CD8-positive, alpha-beta memory T cell (primary cell): ENCODE measurements at regions not wholly inside any gene's neighbourhood (a gene's known extent, or its start where the extent isn't known, plus 50 kb on each side); places are given as distances from the start of the nearest gene placed in this dataset.

Source experiments
- CTCF ChIA-PET: fragments of 350-600 bp; sonication (Branson Sonifier 250); formaldehyde crosslinking; loops from one replicate; lab custom pipeline; 2021; ENCODE audit warnings: antibody characterized with exemption; lab: Charles Lee
- POLR2A ChIA-PET: fragments of 350-600 bp; sonication (Branson Sonifier 250); formaldehyde crosslinking; loops from one replicate; lab custom pipeline; 2021; ENCODE audit warnings: antibody characterized with exemption; lab: Charles Lee
- DNase-seq, 5 donors: peaks; one replicate each; pipeline versions ENCODE4 v3.0.0 to v3.0.0-alpha.2; 2020 to 2022; ENCODE audit warnings: mixed read lengths in 1 of 5
- H3K27ac ChIP-seq: one replicate; pipeline ENCODE4 v1.7.0; 2013; ENCODE audit warnings: low read depth, mild to moderate bottlenecking, low read length, moderate library complexity
- H3K27me3 ChIP-seq: 2 replicates; pipeline ENCODE4 v1.7.0; 2013; ENCODE audit warnings: low read length, mild to moderate bottlenecking; ENCODE audit not compliant: insufficient read depth, poor library complexity, severe bottlenecking
- H3K36me3 ChIP-seq: 2 replicates; pipeline ENCODE4 v1.7.0; 2013; ENCODE audit warnings: mild to moderate bottlenecking, low read length, moderate library complexity; ENCODE audit not compliant: insufficient read depth
- H3K4me1 ChIP-seq: 2 replicates; pipeline ENCODE4 v1.7.0; 2013; ENCODE audit warnings: mild to moderate bottlenecking, low read length, moderate library complexity; ENCODE audit not compliant: insufficient read depth
- H3K4me3 ChIP-seq: 2 replicates; pipeline ENCODE4 v1.7.0; 2013; ENCODE audit warnings: mild to moderate bottlenecking, low read length
- H3K9me3 ChIP-seq: 2 replicates; pipeline ENCODE4 v1.7.0; 2013; ENCODE audit warnings: mild to moderate bottlenecking, low read length
- H3K27ac Mint-ChIP-seq, 8 donors: one replicate each; pipeline ENCODE4 v1.8.0; 2020 to 2021; ENCODE audit warnings: mixed read lengths in 8 of 8, mild to moderate bottlenecking in 6 of 8, inconsistent platforms in 3 of 8, moderate library complexity in 3 of 8
- H3K27me3 Mint-ChIP-seq, 2 donors: one replicate each; pipeline ENCODE4 v1.8.0; 2020 to 2021; ENCODE audit warnings: mixed read lengths in 2 of 2, mild to moderate bottlenecking in 1 of 2, moderate library complexity in 1 of 2
- H3K36me3 Mint-ChIP-seq, 3 donors: one replicate each; pipeline ENCODE4 v1.8.0; 2020 to 2021; ENCODE audit warnings: mixed read lengths in 3 of 3, inconsistent platforms in 1 of 3, mild to moderate bottlenecking in 1 of 3
- H3K4me1 Mint-ChIP-seq, 3 donors: one replicate each; pipeline ENCODE4 v1.8.0; 2020 to 2021; ENCODE audit warnings: mixed read lengths in 3 of 3, inconsistent platforms in 1 of 3, mild to moderate bottlenecking in 1 of 3
- H3K4me3 Mint-ChIP-seq, 7 donors: one replicate each; pipeline ENCODE4 v1.8.0; 2020 to 2021; ENCODE audit warnings: mixed read lengths in 7 of 7, mild to moderate bottlenecking in 6 of 7, moderate library complexity in 4 of 7, inconsistent platforms in 2 of 7
- H3K9me3 Mint-ChIP-seq, 5 donors: one replicate each; pipeline ENCODE4 v1.8.0; 2020 to 2022; ENCODE audit warnings: mixed read lengths in 5 of 5, mild to moderate bottlenecking in 3 of 5, moderate library complexity in 2 of 5, inconsistent platforms in 1 of 5

GRCh38 chr1:98017184-98017583, 96.3 kb upstream of the DPYD start:
- ChIA-PET POLR2A (no interaction called here), CTCF (no interaction called here)
- H3K9me3 Mint-ChIP-seq = no peaks in the 10 kb centered on the region
- Histone ChIP-seq H3K27me3 (no peaks in the 10 kb centered on the region), H3K36me3 (no peaks in the 10 kb centered on the region), H3K4me3 (no peak overlapping the region), H3K4me1 (no peaks in the 10 kb centered on the region), H3K9me3 (no peaks in the 10 kb centered on the region), H3K27ac (no peak overlapping the region)
- H3K4me1 Mint-ChIP-seq = no peaks in the 10 kb centered on the region
- no peaks in the 10 kb centered on the region for H3K36me3 Mint-ChIP-seq
- H3K4me3 Mint-ChIP-seq = no peak overlapping the region
- DNase-seq = no peak
- H3K27ac Mint-ChIP-seq = no peak overlapping the region
- peaks cover 2 to 22% of the 10 kb centered on the region in 2 donors for H3K27me3 Mint-ChIP-seq

- no peak overlapping the region for H3K4me3 Mint-ChIP-seq
- ChIA-PET CTCF (no interaction called here), POLR2A (no interaction called here)
- peaks cover 4 to 11% of the 10 kb centered on the region in 2 donors for H3K27me3 Mint-ChIP-seq
- H3K27me3 ChIP-seq = no peaks in the 10 kb centered on the region
- no peak for DNase-seq
- H3K9me3 ChIP-seq = no peaks in the 10 kb centered on the region
- peaks cover 0 to 6% (median 0%) of the 10 kb centered on the region in 3 donors for H3K4me1 Mint-ChIP-seq
- H3K27ac ChIP-seq = no peak overlapping the region
- H3K36me3 Mint-ChIP-seq = no peaks in the 10 kb centered on the region
- no peak overlapping the region for H3K4me3 ChIP-seq
- H3K36me3 ChIP-seq = no peaks in the 10 kb centered on the region
- no peaks in the 10 kb centered on the region for H3K4me1 ChIP-seq
- peak overlapping the region in 1 of 8 donors; percentile 5 for H3K27ac Mint-ChIP-seq
- H3K9me3 Mint-ChIP-seq = no peaks in the 10 kb centered on the region
These were observed 87.5 kb upstream of the DPYD start for GRCh38 chr1:98008373-98008772.

- Mint-ChIP-seq H3K4me1 (peaks cover 0 to 6% (median 0%) of the 10 kb centered on the region in 3 donors), H3K4me3 (no peak overlapping the region), H3K9me3 (no peaks in the 10 kb centered on the region), H3K36me3 (no peaks in the 10 kb centered on the region), H3K27me3 (peaks cover 3 to 5% of the 10 kb centered on the region in 2 donors), H3K27ac (no peak overlapping the region)
- DNase-seq = no peak
- H3K36me3 ChIP-seq = no peaks in the 10 kb centered on the region
- H3K4me1 ChIP-seq = no peaks in the 10 kb centered on the region
- H3K27ac ChIP-seq = no peak overlapping the region
- ChIA-PET CTCF (no interaction called here), POLR2A (no interaction called here)
- no peak overlapping the region for H3K4me3 ChIP-seq
- H3K9me3 ChIP-seq = no peaks in the 10 kb centered on the region
- H3K27me3 ChIP-seq = no peaks in the 10 kb centered on the region
These were observed 84.6 kb upstream of the DPYD start for GRCh38 chr1:98005326-98006010.

- no peaks in the 10 kb centered on the region for H3K36me3 Mint-ChIP-seq
- no peaks in the 10 kb centered on the region for H3K9me3 Mint-ChIP-seq
- peaks cover 0 to 4% (median 0%) of the 10 kb centered on the region in 3 donors for H3K4me1 Mint-ChIP-seq
- ChIA-PET POLR2A (no interaction called here), CTCF (no interaction called here)
- Histone ChIP-seq H3K27ac (no peak overlapping the region), H3K4me3 (no peak overlapping the region), H3K4me1 (no peaks in the 10 kb centered on the region), H3K36me3 (no peaks in the 10 kb centered on the region), H3K9me3 (no peaks in the 10 kb centered on the region), H3K27me3 (no peaks in the 10 kb centered on the region)
- peaks cover 3 to 12% of the 10 kb centered on the region in 2 donors for H3K27me3 Mint-ChIP-seq
- H3K27ac Mint-ChIP-seq = no peak overlapping the region
- H3K4me3 Mint-ChIP-seq = no peak overlapping the region
- no peak for DNase-seq
These were observed 82.6 kb upstream of the DPYD start for GRCh38 chr1:98003442-98003841.

GRCh38 chr1:98002288-98002687, 81.5 kb upstream of the DPYD start:
- Mint-ChIP-seq H3K36me3 (no peaks in the 10 kb centered on the region), H3K4me3 (no peak overlapping the region), H3K9me3 (no peaks in the 10 kb centered on the region), H3K27me3 (peaks cover 3 to 12% of the 10 kb centered on the region in 2 donors), H3K4me1 (no peaks in the 10 kb centered on the region), H3K27ac (no peak overlapping the region)
- DNase-seq = no peak
- no peak overlapping the region for H3K4me3 ChIP-seq
- H3K27me3 ChIP-seq = no peaks in the 10 kb centered on the region
- H3K4me1 ChIP-seq = no peaks in the 10 kb centered on the region
- no peaks in the 10 kb centered on the region for H3K36me3 ChIP-seq
- no peak overlapping the region for H3K27ac ChIP-seq
- POLR2A ChIA-PET = no interaction called here
- no peaks in the 10 kb centered on the region for H3K9me3 ChIP-seq
- CTCF ChIA-PET = no interaction called here

- Mint-ChIP-seq H3K4me1 (no peaks in the 10 kb centered on the region), H3K27ac (no peak overlapping the region), H3K27me3 (peaks cover 3 to 12% of the 10 kb centered on the region in 2 donors), H3K36me3 (no peaks in the 10 kb centered on the region), H3K9me3 (no peaks in the 10 kb centered on the region), H3K4me3 (no peak overlapping the region)
- CTCF ChIA-PET = no interaction called here
- no peaks in the 10 kb centered on the region for H3K36me3 ChIP-seq
- H3K27ac ChIP-seq = no peak overlapping the region
- POLR2A ChIA-PET = no interaction called here
- no peak for DNase-seq
- no peak overlapping the region for H3K4me3 ChIP-seq
- H3K27me3 ChIP-seq = no peaks in the 10 kb centered on the region
- no peaks in the 10 kb centered on the region for H3K4me1 ChIP-seq
- no peaks in the 10 kb centered on the region for H3K9me3 ChIP-seq
These were observed 80.9 kb upstream of the DPYD start for GRCh38 chr1:98001764-98002163.

GRCh38 chr1:97999320-97999719, 78.5 kb upstream of the DPYD start:
- H3K27ac Mint-ChIP-seq = no peak overlapping the region
- POLR2A ChIA-PET = no interaction called here
- H3K4me1 Mint-ChIP-seq = no peaks in the 10 kb centered on the region
- no peaks in the 10 kb centered on the region for H3K36me3 Mint-ChIP-seq
- DNase-seq = no peak
- Histone ChIP-seq H3K27me3 (no peaks in the 10 kb centered on the region), H3K27ac (no peak overlapping the region), H3K4me3 (no peak overlapping the region), H3K9me3 (no peaks in the 10 kb centered on the region), H3K36me3 (no peaks in the 10 kb centered on the region), H3K4me1 (no peaks in the 10 kb centered on the region)
- no peak overlapping the region for H3K4me3 Mint-ChIP-seq
- CTCF ChIA-PET = no interaction called here
- H3K27me3 Mint-ChIP-seq = peaks cover 3 to 12% of the 10 kb centered on the region in 2 donors
- no peaks in the 10 kb centered on the region for H3K9me3 Mint-ChIP-seq

- Mint-ChIP-seq H3K27ac (no peak overlapping the region), H3K4me1 (no peaks in the 10 kb centered on the region), H3K9me3 (no peaks in the 10 kb centered on the region), H3K4me3 (no peak overlapping the region), H3K36me3 (no peaks in the 10 kb centered on the region), H3K27me3 (peaks cover 0 to 22% of the 10 kb centered on the region in 2 donors)
- Histone ChIP-seq H3K27ac (no peak overlapping the region), H3K4me1 (no peaks in the 10 kb centered on the region), H3K4me3 (no peak overlapping the region), H3K36me3 (no peaks in the 10 kb centered on the region), H3K9me3 (no peaks in the 10 kb centered on the region), H3K27me3 (no peaks in the 10 kb centered on the region)
- no peak for DNase-seq
- ChIA-PET CTCF (no interaction called here), POLR2A (no interaction called here)
These were observed 76.0 kb upstream of the DPYD start for GRCh38 chr1:97996880-97997279.
